Prostate gland (tissue), 2 donors: ENCODE measurements at regions not wholly inside any gene's neighbourhood (a gene's known extent, or its start where the extent isn't known, plus 50 kb on each side); places are given as distances from the start of the nearest gene placed in this dataset.

Experiments
- DNase-seq: peaks from one replicate; pipeline ENCODE4 v3.0.0-alpha.2; 2019; ENCODE audit warnings: low spot score
- H3K27ac ChIP-seq, 2 donors: fragments of 200-600 bp; sonication (generic); 2 replicates each; pipeline ENCODE4 v1.5.1; 2017 to 2019
- H3K27me3 ChIP-seq: fragments of 200-600 bp; sonication (generic); replicated peaks from 2 replicates; pipeline ENCODE4 v1.5.1; 2019; ENCODE audit not compliant: insufficient read depth
- H3K36me3 ChIP-seq, 2 donors: fragments of 200-600 bp; sonication (generic); 1 replicate in 1 of 2; 2 replicates in 1 of 2; pipeline versions ENCODE4 v1.5.1 to v1.8.1; 2017 to 2019
- H3K4me1 ChIP-seq: fragments of 200-600 bp; sonication (generic); replicated peaks from 2 replicates; pipeline ENCODE4 v1.5.1; 2019
- H3K4me3 ChIP-seq, 2 donors: fragments of 200-600 bp; sonication (generic); 2 replicates each; pipeline ENCODE4 v1.5.1; 2017 to 2019
- H3K9me3 ChIP-seq: fragments of 200-600 bp; sonication (generic); 2 replicates; pipeline ENCODE4 v1.5.1; 2017
- CTCF ChIP-seq, 4 experiments: fragments of 200-600 bp in 2 of 4; fragments of 450-650 bp in 2 of 4; sonication (generic) in 2 of 4; IDR thresholded peaks; 1 replicate in 3 of 4; 2 replicates in 1 of 4; pipeline ENCODE4 v1.5.1; 2016 to 2019; ENCODE audit warnings: antibody characterized with exemption in 4 of 4, mild to moderate bottlenecking in 2 of 4, moderate library complexity in 2 of 4
- POLR2A ChIP-seq: fragments of 450-650 bp; IDR thresholded peaks from one replicate; pipeline ENCODE4 v1.6.1; 2016; ENCODE audit warnings: antibody characterized with exemption, mild to moderate bottlenecking
- POLR2AphosphoS5 ChIP-seq: sonication (generic); formaldehyde crosslinking; IDR thresholded peaks from one replicate; pipeline ENCODE4 v1.6.1; 2017; ENCODE audit warnings: antibody characterized with exemption
- WGBS: methylation state at CpG from one replicate; pipeline ENCODE4 v1.1.5; 2018; 5-methylcytosine and 5-hydroxymethylcytosine counted together
- intact Hi-C: fragments of 100-400 bp; cut with DNase I; formaldehyde crosslinking; loops from one replicate; pipeline ENCODE4 v1.14.2; 2022

GRCh38 chr7:25583621-25584020 is 355.3 kb upstream of the NPVF start:
- DNase-seq, result no peak
- intact Hi-C loops, result no loop called here
- WGBS, result 95% methylated on average over 2 of the region's 2 CpGs
- H3K27ac ChIP-seq, result no peak overlapping the region
- H3K36me3 ChIP-seq, result no peaks in the 10 kb centered on the region
- TF ChIP-seq POLR2AphosphoS5, result no peak
- TF ChIP-seq CTCF (IDR thresholded peaks at IDR 0.05), result no peak
- TF ChIP-seq POLR2A, result no peak
- H3K4me3 ChIP-seq, result no peak overlapping the region
- H3K9me3 ChIP-seq, result no peaks in the 10 kb centered on the region
- H3K4me1 ChIP-seq, result no peaks in the 10 kb centered on the region
- H3K27me3 ChIP-seq, result no peaks in the 10 kb centered on the region

DNA sequence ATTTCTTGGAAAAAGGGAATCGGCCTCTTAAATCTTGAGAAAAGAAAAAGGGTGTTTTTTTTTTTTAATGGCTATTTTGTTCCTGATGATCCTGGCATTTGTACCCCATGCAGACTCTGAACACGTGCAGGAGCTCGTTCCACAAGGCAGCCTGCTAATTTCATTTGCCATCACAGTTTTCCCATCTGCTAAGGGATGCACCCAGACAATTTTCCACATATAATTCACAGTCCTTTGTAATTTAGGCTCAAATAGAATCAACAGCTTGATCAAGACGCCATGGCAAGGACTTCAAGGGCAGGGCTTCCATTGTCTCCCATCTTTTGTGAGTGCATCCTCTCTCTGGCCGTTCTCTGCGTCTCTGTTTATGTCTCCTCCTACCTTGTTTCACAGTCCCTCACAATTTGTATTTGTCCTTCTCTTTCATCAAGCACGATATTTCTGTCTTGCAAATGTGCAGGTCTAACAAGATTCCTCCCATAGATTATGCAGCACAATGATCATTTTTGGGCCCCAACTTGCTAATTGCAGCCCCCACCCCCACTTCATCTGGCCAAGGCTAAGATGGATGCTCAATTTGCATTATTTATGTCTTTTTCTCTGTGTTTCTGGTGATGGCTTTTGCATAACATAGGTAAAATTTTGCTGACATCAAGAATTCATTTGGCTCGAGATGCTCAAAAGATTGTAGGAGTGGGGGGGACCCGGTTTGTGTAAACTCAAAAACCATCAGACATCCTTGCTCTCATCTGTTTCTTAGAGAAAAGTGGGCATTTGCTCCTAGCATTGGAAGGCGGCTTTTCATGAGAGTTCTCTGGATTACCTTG is 356.0 kb upstream of the NPVF start:
- Histone ChIP-seq H3K27ac (no peak overlapping the region), H3K9me3 (no peaks in the 10 kb centered on the region), H3K27me3 (no peaks in the 10 kb centered on the region), H3K4me3 (no peak overlapping the region), H3K36me3 (no peaks in the 10 kb centered on the region), H3K4me1 (no peaks in the 10 kb centered on the region)
- no peak for DNase-seq
- intact Hi-C loops, result no loop called here
- TF ChIP-seq POLR2AphosphoS5 (no peak), POLR2A (no peak), CTCF (IDR thresholded peaks at IDR 0.05) (no peak)
- WGBS, result 72% methylated on average over 10 of the region's 10 CpGs

GRCh38 chr7:25586513-25586912 is 358.2 kb upstream of the NPVF start:
- no peak overlapping the region for H3K4me3 ChIP-seq
- WGBS, result 81% methylated on average over 5 of the region's 5 CpGs
- H3K27ac ChIP-seq, result no peak overlapping the region
- intact Hi-C loops, result no loop called here
- no peak for TF ChIP-seq POLR2AphosphoS5
- no peak for TF ChIP-seq CTCF (IDR thresholded peaks at IDR 0.05)
- TF ChIP-seq POLR2A, result no peak
- H3K4me1 ChIP-seq, result no peaks in the 10 kb centered on the region
- no peaks in the 10 kb centered on the region for H3K36me3 ChIP-seq
- H3K9me3 ChIP-seq, result no peaks in the 10 kb centered on the region
- no peak for DNase-seq
- H3K27me3 ChIP-seq, result no peaks in the 10 kb centered on the region

DNA sequence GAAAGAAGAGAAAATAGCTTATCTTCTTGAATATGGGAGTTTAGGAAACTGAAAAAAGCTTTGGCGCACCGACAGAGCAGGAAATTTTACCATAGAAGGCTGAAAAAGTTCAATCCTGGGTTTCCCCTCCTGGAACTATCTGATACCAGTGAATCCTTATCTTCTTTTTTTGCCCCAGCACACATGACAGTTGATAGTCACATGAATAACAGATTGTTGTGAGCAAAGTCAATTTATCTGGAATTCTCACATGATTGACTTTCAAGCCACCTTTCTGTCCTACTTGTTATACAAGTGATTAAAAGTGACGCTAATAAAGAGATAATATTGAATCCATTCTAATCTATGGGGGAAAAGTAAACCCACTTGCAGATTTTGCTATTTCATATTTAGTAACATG is 365.8 kb upstream of the NPVF start:
- H3K27me3 ChIP-seq, result no peaks in the 10 kb centered on the region
- DNase-seq, result no peak
- no peaks in the 10 kb centered on the region for H3K4me1 ChIP-seq
- H3K9me3 ChIP-seq, result no peaks in the 10 kb centered on the region
- intact Hi-C loops, result no loop called here
- no peak overlapping the region for H3K27ac ChIP-seq
- H3K4me3 ChIP-seq, result no peak overlapping the region
- WGBS, result 78% methylated on average over 3 of the region's 3 CpGs
- no peak for TF ChIP-seq CTCF (IDR thresholded peaks at IDR 0.05)
- no peak for TF ChIP-seq POLR2AphosphoS5
- TF ChIP-seq POLR2A, result no peak
- no peaks in the 10 kb centered on the region for H3K36me3 ChIP-seq

DNA sequence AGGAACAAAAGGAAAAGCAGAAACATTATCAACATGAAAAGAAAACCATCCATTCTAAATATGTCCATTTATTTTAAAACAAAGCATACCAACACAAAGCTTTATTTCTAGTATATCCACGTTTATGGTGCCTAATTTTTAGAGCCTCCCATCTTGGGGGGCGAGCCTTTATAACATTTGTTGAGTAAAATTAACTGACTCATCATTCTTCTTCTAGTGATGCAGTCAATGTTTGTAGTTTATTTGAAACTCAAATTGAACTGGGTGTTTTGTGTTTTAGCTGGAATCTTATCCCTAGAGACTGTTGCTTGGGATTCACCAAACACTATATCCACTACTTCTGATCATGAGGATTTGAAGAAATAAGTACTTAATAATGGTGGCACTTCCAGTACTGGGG is 366.4 kb upstream of the NPVF start:
- no peak overlapping the region for H3K27ac ChIP-seq
- TF ChIP-seq POLR2AphosphoS5, result no peak
- TF ChIP-seq POLR2A, result no peak
- no peak for TF ChIP-seq CTCF (IDR thresholded peaks at IDR 0.05)
- no peaks in the 10 kb centered on the region for H3K4me1 ChIP-seq
- no peak overlapping the region for H3K4me3 ChIP-seq
- no peak for DNase-seq
- H3K9me3 ChIP-seq, result no peaks in the 10 kb centered on the region
- no peaks in the 10 kb centered on the region for H3K36me3 ChIP-seq
- WGBS, result 85% methylated on average over 2 of the region's 2 CpGs
- intact Hi-C loops, result no loop called here
- H3K27me3 ChIP-seq, result no peaks in the 10 kb centered on the region
